T-helper 1 cell treated with Interleukin-12 subunit alpha and Interleukin-12 subunit beta and Interleukin-4 antibody, amounts not matched to agents 30 ng/mL and 1 ng/mL, for 36 hours (primary cell): ENCODE measurements at regions not wholly inside any gene's neighbourhood (a gene's known extent, or its start where the extent isn't known, plus 50 kb on each side); places are given as distances from the start of the nearest gene placed in this dataset.

Experiments
- intact Hi-C: fragments of 100-400 bp; cut with micrococcal nuclease; formaldehyde crosslinking; loops from one replicate; pipeline ENCODE4 v1.15.1; 2024

- intact Hi-C loops, result no loop called here
These were observed 260.5 kb downstream of the CCDC85A start for GRCh38 chr2:56444339-56444738.

- intact Hi-C loops, result no loop called here
These were observed 264.7 kb downstream of the CCDC85A start for GRCh38 chr2:56448403-56449001.

- intact Hi-C loops, result no loop called here
These were observed 265.2 kb downstream of the CCDC85A start for GRCh38 chr2:56449002-56449431.

GRCh38 chr2:56449449-56449860 is 265.7 kb downstream of the CCDC85A start:
- intact Hi-C loops, result no loop called here

GRCh38 chr2:56450047-56450446 is 266.3 kb downstream of the CCDC85A start:
- intact Hi-C loops, result no loop called here

- intact Hi-C loops, result no loop called here
These were observed 267.0 kb downstream of the CCDC85A start for GRCh38 chr2:56450772-56451171.

- intact Hi-C loops, result no loop called here
These were observed 271.9 kb downstream of the CCDC85A start for GRCh38 chr2:56455642-56456041.

GRCh38 chr2:56456791-56457190 is 273.0 kb downstream of the CCDC85A start:
- intact Hi-C loops, result no loop called here

- intact Hi-C loops, result no loop called here
These were observed 276.7 kb downstream of the CCDC85A start for GRCh38 chr2:56460508-56460907.

- intact Hi-C loops, result no loop called here
These were observed 280.3 kb downstream of the CCDC85A start for GRCh38 chr2:56464066-56464465.

GRCh38 chr2:56464613-56465012 is 280.8 kb downstream of the CCDC85A start:
- intact Hi-C loops, result no loop called here

GRCh38 chr2:56465491-56465890 is 281.7 kb downstream of the CCDC85A start:
- intact Hi-C loops, result no loop called here

GRCh38 chr2:56473524-56473923 is 289.7 kb downstream of the CCDC85A start:
- intact Hi-C loops, result no loop called here

GRCh38 chr2:56474412-56475158 is 290.8 kb downstream of the CCDC85A start:
- intact Hi-C loops, result no loop called here

GRCh38 chr2:56475191-56475590 is 291.4 kb downstream of the CCDC85A start:
- intact Hi-C loops, result no loop called here

- intact Hi-C loops, result no loop called here
These were observed 292.8 kb downstream of the CCDC85A start for GRCh38 chr2:56476509-56477071.

GRCh38 chr2:56478027-56478426 is 294.2 kb downstream of the CCDC85A start:
- intact Hi-C loops, result no loop called here

GRCh38 chr2:56483081-56483480 is 299.3 kb downstream of the CCDC85A start:
- intact Hi-C loops, result no loop called here

GRCh38 chr2:56484906-56485305 is 301.1 kb downstream of the CCDC85A start:
- intact Hi-C loops, result no loop called here

GRCh38 chr2:56500317-56500716 is 316.5 kb downstream of the CCDC85A start:
- intact Hi-C loops, result no loop called here

- intact Hi-C loops, result no loop called here
These were observed 318.8 kb downstream of the CCDC85A start for GRCh38 chr2:56502616-56503015.

GRCh38 chr2:56505885-56506284 is 322.1 kb downstream of the CCDC85A start:
- intact Hi-C loops, result no loop called here

- intact Hi-C loops, result no loop called here
These were observed 324.9 kb downstream of the CCDC85A start for GRCh38 chr2:56508662-56509061.
